HepG2 (cell line): ENCODE measurements at regions not wholly inside any gene's neighbourhood (a gene's known extent, or its start where the extent isn't known, plus 50 kb on each side); places are given as distances from the start of the nearest gene placed in this dataset.

Source experiments
- ATAC-seq: fragments of 200-7000 bp; cut with Tn5 transposase; 3 replicates; pipeline ENCODE4 v1.9.1; 2020; ENCODE audit warnings: mild to moderate bottlenecking, moderate library complexity
- BruUV-seq: library from RNA; stranded (reverse); fragments of 400-500 nt; replicated peaks from 2 replicates; lab custom pipeline; 2021; lab: Mats Ljungman, UMichigan
- CTCF ChIA-PET: fragments of 300-600 bp; formaldehyde crosslinking; extraction: SDS; loops from one replicate; lab custom pipeline; 2021; ENCODE audit warnings: low total read pairs, inconsistent platforms, low intra/inter-chr PET ratio; lab: Yijun Ruan, JAX
- POLR2A ChIA-PET: fragments of 350-600 bp; sonication (Branson Sonifier 250); formaldehyde crosslinking; loops from one replicate; lab custom pipeline; 2020; ENCODE audit warnings: antibody characterized with exemption, inconsistent platforms; lab: Yijun Ruan, JAX
- DNase-seq: peaks from one replicate; pipeline ENCODE4 v3.0.0-alpha.2; 2015; ENCODE audit warnings: low spot score
- FAIRE-seq: peaks from 3 replicates; lab custom pipeline; 2011; peaks lifted over from hg19 to GRCh38; lab: Jason Lieb, UNC
- H2AFZ ChIP-seq: one replicate; pipeline ENCODE4 v1.6.1; 2011; ENCODE audit warnings: low read length, inconsistent platforms
- H3K27ac ChIP-seq: fragments of 300-600 bp; 3 replicates; pipeline ENCODE4 v1.8.0; 2011; ENCODE audit warnings: mixed run types, mild to moderate bottlenecking, mixed read lengths, low read length, inconsistent platforms; ENCODE audit not compliant: insufficient read depth; ENCODE audit errors: extremely low read length
- H3K27me3 ChIP-seq, 2 experiments: fragments of 200-600 bp in 1 of 2; 2 replicates in 1 of 2; 3 replicates in 1 of 2; pipeline versions ENCODE4 v1.6.0 to v1.8.0; 2011; ENCODE audit warnings: low read length in 2 of 2, mild to moderate bottlenecking in 2 of 2, moderate library complexity in 2 of 2, inconsistent platforms in 1 of 2; ENCODE audit not compliant: insufficient read depth in 2 of 2, control insufficient read depth in 1 of 2
- H3K36me3 ChIP-seq, 2 experiments: fragments of 200-600 bp in 1 of 2; replicated peaks in 1 of 2; 2 replicates in 1 of 2; 3 replicates in 1 of 2; pipeline versions ENCODE4 v1.5.1 to v1.8.0; 2011; ENCODE audit warnings: low read length in 2 of 2, inconsistent platforms in 1 of 2; ENCODE audit not compliant: insufficient read depth in 2 of 2, control insufficient read depth in 1 of 2
- H3K4me1 ChIP-seq: 2 replicates; pipeline ENCODE4 v1.5.1; 2012; ENCODE audit warnings: low read length, inconsistent platforms; ENCODE audit not compliant: insufficient read depth
- H3K4me2 ChIP-seq: 2 replicates; pipeline ENCODE4 v1.6.0; 2011; ENCODE audit warnings: low read depth, low read length, inconsistent platforms
- H3K4me3 ChIP-seq, 3 experiments: fragments of 200-600 bp in 1 of 3; sonication (generic), shearing (Covaris generic) in 1 of 3; replicated peaks in 1 of 3; 2 replicates each; pipeline ENCODE4 v1.5.1; 2011 to 2016; ENCODE audit warnings: low read length in 3 of 3, inconsistent platforms in 2 of 3, low read depth in 2 of 3, mild to moderate bottlenecking in 2 of 3, control low read depth in 1 of 3, mixed read lengths in 1 of 3; ENCODE audit not compliant: insufficient read depth in 1 of 3
- H3K79me2 ChIP-seq: one replicate; pipeline ENCODE4 v1.6.1; 2011; ENCODE audit warnings: low read length, inconsistent platforms; ENCODE audit not compliant: insufficient read depth
- H3K9ac ChIP-seq: 2 replicates; pipeline ENCODE4 v1.6.0; 2011; ENCODE audit warnings: mild to moderate bottlenecking, low read depth, low read length, inconsistent platforms; ENCODE audit not compliant: insufficient read depth
- H3K9me3 ChIP-seq: 2 replicates; pipeline ENCODE4 v1.5.1; 2012; ENCODE audit warnings: mild to moderate bottlenecking, low read length
- H4K20me1 ChIP-seq: 2 replicates; pipeline ENCODE4 v1.6.0; 2011; ENCODE audit warnings: inconsistent platforms, mild to moderate bottlenecking, low read length, moderate library complexity; ENCODE audit not compliant: insufficient read depth
- AHR ChIP-seq: IDR thresholded peaks from 2 replicates; pipeline ENCODE4 v1.6.1; 2018; ENCODE audit warnings: missing genetic modification reagents, missing compliant biosample characterization
- BRD4 ChIP-seq: sonication (generic); formaldehyde crosslinking; IDR thresholded peaks from 2 replicates; pipeline ENCODE4 v1.4.0; 2020; ENCODE audit warnings: missing genetic modification reagents
- FOXA3 ChIP-seq: IDR thresholded peaks from 2 replicates; pipeline ENCODE4 v1.6.1; 2016; ENCODE audit warnings: missing genetic modification reagents, missing compliant biosample characterization
- IRF2 ChIP-seq: IDR thresholded peaks from 2 replicates; pipeline ENCODE4 v1.6.1; 2018; ENCODE audit warnings: missing genetic modification reagents, missing compliant biosample characterization
- MXD3 ChIP-seq: IDR thresholded peaks from 2 replicates; pipeline ENCODE4 v1.6.1; 2016; ENCODE audit warnings: mild to moderate bottlenecking, missing biosample characterization, missing genetic modification reagents
- NKX3-1 ChIP-seq: sonication (generic); formaldehyde crosslinking; IDR thresholded peaks from 2 replicates; pipeline ENCODE4 v1.5.0; 2020; ENCODE audit warnings: missing genetic modification reagents
- PHF20 ChIP-seq: sonication (generic); formaldehyde crosslinking; IDR thresholded peaks from 2 replicates; pipeline ENCODE4 v1.5.0; 2020; ENCODE audit warnings: mild to moderate bottlenecking, missing genetic modification reagents
- SP4 ChIP-seq: sonication (generic); formaldehyde crosslinking; IDR thresholded peaks from 2 replicates; pipeline ENCODE4 v1.8.1; 2023; ENCODE audit warnings: mild to moderate bottlenecking, missing genetic modification reagents
- SPEN ChIP-seq: sonication (generic); formaldehyde crosslinking; IDR thresholded peaks from 2 replicates; pipeline ENCODE4 v1.5.1; 2020; ENCODE audit warnings: low read depth, mild to moderate bottlenecking, missing genetic modification reagents
- TBP ChIP-seq: sonication (generic); formaldehyde crosslinking; IDR thresholded peaks from 2 replicates; pipeline ENCODE4 v1.5.0; 2020; ENCODE audit warnings: missing genetic modification reagents
- U2AF1 ChIP-seq: fragments of 200-400 bp; formaldehyde crosslinking; optimal IDR thresholded peaks from 2 replicates; pipeline ENCODE3; 2017; ENCODE audit warnings: mild to moderate bottlenecking, low read depth, low read length
- ZBTB34 ChIP-seq: sonication (generic); formaldehyde crosslinking; IDR thresholded peaks from 2 replicates; pipeline ENCODE4 v1.8.0; 2022; ENCODE audit warnings: mild to moderate bottlenecking, missing genetic modification reagents
- ZFP1 ChIP-seq: IDR thresholded peaks from 2 replicates; pipeline ENCODE4 v1.6.1; 2016
- ZMYM4 ChIP-seq: sonication (generic); formaldehyde crosslinking; IDR thresholded peaks from 2 replicates; pipeline ENCODE4 v1.8.1; 2023; ENCODE audit warnings: mild to moderate bottlenecking, missing genetic modification reagents
- ZNF235 ChIP-seq: sonication (generic); formaldehyde crosslinking; IDR thresholded peaks from 2 replicates; pipeline ENCODE4 v1.8.1; 2023; ENCODE audit warnings: mild to moderate bottlenecking, missing genetic modification reagents, borderline replicate concordance
- ZNF296 ChIP-seq: sonication (generic); formaldehyde crosslinking; conservative IDR thresholded peaks from 2 replicates; pipeline ENCODE4 v1.5.0; 2020; ENCODE audit warnings: mild to moderate bottlenecking, missing genetic modification reagents
- ZNF460 ChIP-seq: sonication (generic); formaldehyde crosslinking; IDR thresholded peaks from 2 replicates; pipeline ENCODE4 v1.5.1; 2020; ENCODE audit warnings: missing genetic modification reagents, mild to moderate bottlenecking, borderline replicate concordance
- ZNF557 ChIP-seq: sonication (generic); formaldehyde crosslinking; IDR thresholded peaks from 2 replicates; pipeline ENCODE4 v1.4.0; 2020; ENCODE audit warnings: missing genetic modification reagents
- ZNF580 ChIP-seq: IDR thresholded peaks from 2 replicates; pipeline ENCODE4 v1.6.1; 2016; ENCODE audit warnings: low read depth, borderline replicate concordance
- in situ Hi-C: cut with HindIII; loops from 2 replicates; pipeline ENCODE4 v1.10.0; 2017; ENCODE audit warnings: low pct_unique_long_range_greater_than_20kb; ENCODE audit not compliant: extremely low pct_ligation_motif_present
- intact Hi-C: fragments of 100-400 bp; cut with micrococcal nuclease; formaldehyde crosslinking; loops from one replicate; pipeline ENCODE4 v1.10.0; 2022; ENCODE audit not compliant: unreplicated experiment
- TF ChIP-seq, protein P1 (sequence below): sonication (generic); formaldehyde crosslinking; IDR thresholded peaks from 2 replicates; pipeline ENCODE4 v1.4.0; 2020; ENCODE audit warnings: missing genetic modification reagents

- Histone ChIP-seq H2AFZ (no peak overlapping the region), H3K9ac (no peak overlapping the region), H3K4me2 (no peak overlapping the region), H3K27me3 (no peaks in the 10 kb centered on the region), H3K9me3 (no peaks in the 10 kb centered on the region), H3K4me1 (no peaks in the 10 kb centered on the region), H3K4me3 (no peak overlapping the region), H3K36me3 (no peaks in the 10 kb centered on the region), H4K20me1 (no peaks in the 10 kb centered on the region), H3K79me2 (no peaks in the 10 kb centered on the region), H3K27ac (no peak overlapping the region)
- TF ChIP-seq ZNF235 (CRISPR knock-in tag) (no peak), ZNF557 (CRISPR knock-in tag) (no peak), PHF20 (CRISPR knock-in tag) (no peak), SPEN (CRISPR knock-in tag) (no peak), IRF2 (CRISPR knock-in tag) (no peak), ZBTB34 (CRISPR knock-in tag) (no peak), FOXA3 (CRISPR knock-in tag) (no peak), AHR (CRISPR knock-in tag) (no peak), U2AF1 (no peak), ZNF580 (CRISPR knock-in tag) (no peak), NKX3-1 (CRISPR knock-in tag) (no peak), TBP (CRISPR knock-in tag) (no peak), ZMYM4 (CRISPR knock-in tag) (no peak), ZNF460 (CRISPR knock-in tag) (no peak), BRD4 (no peak), SP4 (CRISPR knock-in tag) (no peak), ZNF296 (CRISPR knock-in tag) (no peak), MXD3 (CRISPR knock-in tag) (no peak), ZFP1 (CRISPR knock-in tag) (no peak)
- TF ChIP-seq, protein P1, sequence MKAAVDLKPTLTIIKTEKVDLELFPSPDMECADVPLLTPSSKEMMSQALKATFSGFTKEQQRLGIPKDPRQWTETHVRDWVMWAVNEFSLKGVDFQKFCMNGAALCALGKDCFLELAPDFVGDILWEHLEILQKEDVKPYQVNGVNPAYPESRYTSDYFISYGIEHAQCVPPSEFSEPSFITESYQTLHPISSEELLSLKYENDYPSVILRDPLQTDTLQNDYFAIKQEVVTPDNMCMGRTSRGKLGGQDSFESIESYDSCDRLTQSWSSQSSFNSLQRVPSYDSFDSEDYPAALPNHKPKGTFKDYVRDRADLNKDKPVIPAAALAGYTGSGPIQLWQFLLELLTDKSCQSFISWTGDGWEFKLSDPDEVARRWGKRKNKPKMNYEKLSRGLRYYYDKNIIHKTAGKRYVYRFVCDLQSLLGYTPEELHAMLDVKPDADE: no peak
- ATAC-seq: no peak
- in situ Hi-C loops (loop anchor here (10.0 kb wide), 1 partner anchor 109 kb away; no protein-coding TSS in a partner anchor), intact Hi-C loops (no loop called here)
- POLR2A ChIA-PET: no interaction called here
- DNase-seq: no peak
- FAIRE-seq: no peak
- BruUV-seq: no TSS peak
- CTCF ChIA-PET: no interaction called here
Observed at GRCh38 chr13:91135376-91135775, 212.1 kb upstream of the MIR17HG start.
